Prostate gland (tissue), 2 donors: ENCODE measurements at regions not wholly inside any gene's neighbourhood (a gene's known extent, or its start where the extent isn't known, plus 50 kb on each side); places are given as distances from the start of the nearest gene placed in this dataset.
"Not testable (repeated sequence)": the region's sequence is repeated elsewhere in the genome, so short reads cannot be mapped to it uniquely, and the experiment has no call there.

Experiments
- DNase-seq: peaks from one replicate; pipeline ENCODE4 v3.0.0-alpha.2; 2019; ENCODE audit warnings: low spot score
- H3K27ac ChIP-seq, 2 donors: fragments of 200-600 bp; sonication (generic); 2 replicates each; pipeline ENCODE4 v1.5.1; 2017 to 2019
- H3K27me3 ChIP-seq: fragments of 200-600 bp; sonication (generic); replicated peaks from 2 replicates; pipeline ENCODE4 v1.5.1; 2019; ENCODE audit not compliant: insufficient read depth
- H3K36me3 ChIP-seq, 2 donors: fragments of 200-600 bp; sonication (generic); 1 replicate in 1 of 2; 2 replicates in 1 of 2; pipeline versions ENCODE4 v1.5.1 to v1.8.1; 2017 to 2019
- H3K4me1 ChIP-seq: fragments of 200-600 bp; sonication (generic); replicated peaks from 2 replicates; pipeline ENCODE4 v1.5.1; 2019
- H3K4me3 ChIP-seq, 2 donors: fragments of 200-600 bp; sonication (generic); 2 replicates each; pipeline ENCODE4 v1.5.1; 2017 to 2019
- H3K9me3 ChIP-seq: fragments of 200-600 bp; sonication (generic); 2 replicates; pipeline ENCODE4 v1.5.1; 2017
- POLR2A ChIP-seq: fragments of 450-650 bp; IDR thresholded peaks from one replicate; pipeline ENCODE4 v1.6.1; 2016; ENCODE audit warnings: antibody characterized with exemption, mild to moderate bottlenecking
- POLR2AphosphoS5 ChIP-seq: sonication (generic); formaldehyde crosslinking; IDR thresholded peaks from one replicate; pipeline ENCODE4 v1.6.1; 2017; ENCODE audit warnings: antibody characterized with exemption
- WGBS: methylation state at CpG from one replicate; pipeline ENCODE4 v1.1.5; 2018; 5-methylcytosine and 5-hydroxymethylcytosine counted together
- intact Hi-C: fragments of 100-400 bp; cut with DNase I; formaldehyde crosslinking; loops from one replicate; pipeline ENCODE4 v1.14.2; 2022
- TF ChIP-seq, protein P1 (sequence below), 4 experiments: fragments of 200-600 bp in 2 of 4; fragments of 450-650 bp in 2 of 4; sonication (generic) in 2 of 4; IDR thresholded peaks; 1 replicate in 3 of 4; 2 replicates in 1 of 4; pipeline ENCODE4 v1.5.1; 2016 to 2019; ENCODE audit warnings: antibody characterized with exemption in 4 of 4, mild to moderate bottlenecking in 2 of 4, moderate library complexity in 2 of 4

DNA sequence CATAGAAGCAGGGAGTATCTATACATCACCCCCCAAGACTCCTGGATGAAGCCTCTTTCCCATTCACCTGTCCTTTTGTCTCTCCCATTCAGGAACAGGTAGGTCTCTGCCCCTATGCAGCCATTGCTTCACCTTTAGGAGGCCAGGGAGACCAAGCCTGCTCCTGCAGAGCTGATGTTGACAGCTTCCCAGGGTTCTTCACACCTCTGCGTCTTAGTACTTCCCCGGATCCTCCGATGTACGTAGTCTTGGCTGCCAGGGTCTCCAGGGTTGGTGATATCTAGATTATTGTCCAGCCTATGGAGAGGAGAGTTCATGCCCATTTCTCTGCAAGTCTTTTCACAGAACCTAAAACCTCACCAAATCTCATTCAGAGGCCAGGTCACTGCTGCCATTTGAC, 365.7 kb upstream of the KLF6 start:
- intact Hi-C loops: no loop called here
- H3K27ac ChIP-seq: no peak overlapping the region

DNA sequence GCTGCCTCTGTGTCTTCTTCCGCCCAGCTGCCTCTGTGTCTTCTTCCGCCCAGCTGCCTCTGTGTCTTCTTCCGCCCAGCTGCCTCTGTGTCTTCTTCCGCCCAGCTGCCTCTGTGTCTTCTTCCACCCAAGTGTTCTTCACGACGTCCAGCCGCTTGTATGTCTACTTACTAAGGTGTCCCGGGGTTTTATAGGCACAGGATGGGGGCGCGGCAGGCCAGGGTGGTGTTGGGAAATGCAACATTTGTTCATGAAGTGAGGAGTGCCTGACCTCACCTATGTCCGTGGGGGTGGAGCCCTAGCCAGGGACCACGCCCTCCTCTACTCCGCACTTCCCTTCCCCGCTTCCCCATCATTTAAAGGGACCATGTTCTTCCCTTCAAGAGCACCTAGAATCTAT, 364.5 kb upstream of the KLF6 start:
- WGBS: 89% methylated on average over 14 of the region's 14 CpGs
- H3K27ac ChIP-seq, H3K4me1 ChIP-seq, H3K4me3 ChIP-seq, intact Hi-C loops, H3K9me3 ChIP-seq, H3K27me3 ChIP-seq, H3K36me3 ChIP-seq, DNase-seq: not testable (repeated sequence)

More for the DNA sequence above, 365.7 kb upstream of the KLF6 start:
- no peak for DNase-seq
- WGBS: 93% methylated on average over 4 of the region's 4 CpGs
- no peak overlapping the region for H3K4me3 ChIP-seq
- H3K9me3 ChIP-seq: no peaks in the 10 kb centered on the region
- no peaks in the 10 kb centered on the region for H3K4me1 ChIP-seq
- TF ChIP-seq POLR2A (no peak), POLR2AphosphoS5 (no peak)
- TF ChIP-seq, protein P1, sequence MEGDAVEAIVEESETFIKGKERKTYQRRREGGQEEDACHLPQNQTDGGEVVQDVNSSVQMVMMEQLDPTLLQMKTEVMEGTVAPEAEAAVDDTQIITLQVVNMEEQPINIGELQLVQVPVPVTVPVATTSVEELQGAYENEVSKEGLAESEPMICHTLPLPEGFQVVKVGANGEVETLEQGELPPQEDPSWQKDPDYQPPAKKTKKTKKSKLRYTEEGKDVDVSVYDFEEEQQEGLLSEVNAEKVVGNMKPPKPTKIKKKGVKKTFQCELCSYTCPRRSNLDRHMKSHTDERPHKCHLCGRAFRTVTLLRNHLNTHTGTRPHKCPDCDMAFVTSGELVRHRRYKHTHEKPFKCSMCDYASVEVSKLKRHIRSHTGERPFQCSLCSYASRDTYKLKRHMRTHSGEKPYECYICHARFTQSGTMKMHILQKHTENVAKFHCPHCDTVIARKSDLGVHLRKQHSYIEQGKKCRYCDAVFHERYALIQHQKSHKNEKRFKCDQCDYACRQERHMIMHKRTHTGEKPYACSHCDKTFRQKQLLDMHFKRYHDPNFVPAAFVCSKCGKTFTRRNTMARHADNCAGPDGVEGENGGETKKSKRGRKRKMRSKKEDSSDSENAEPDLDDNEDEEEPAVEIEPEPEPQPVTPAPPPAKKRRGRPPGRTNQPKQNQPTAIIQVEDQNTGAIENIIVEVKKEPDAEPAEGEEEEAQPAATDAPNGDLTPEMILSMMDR (IDR thresholded peaks at IDR 0.05): no peak
- H3K36me3 ChIP-seq: no peaks in the 10 kb centered on the region
- no peaks in the 10 kb centered on the region for H3K27me3 ChIP-seq

DNA sequence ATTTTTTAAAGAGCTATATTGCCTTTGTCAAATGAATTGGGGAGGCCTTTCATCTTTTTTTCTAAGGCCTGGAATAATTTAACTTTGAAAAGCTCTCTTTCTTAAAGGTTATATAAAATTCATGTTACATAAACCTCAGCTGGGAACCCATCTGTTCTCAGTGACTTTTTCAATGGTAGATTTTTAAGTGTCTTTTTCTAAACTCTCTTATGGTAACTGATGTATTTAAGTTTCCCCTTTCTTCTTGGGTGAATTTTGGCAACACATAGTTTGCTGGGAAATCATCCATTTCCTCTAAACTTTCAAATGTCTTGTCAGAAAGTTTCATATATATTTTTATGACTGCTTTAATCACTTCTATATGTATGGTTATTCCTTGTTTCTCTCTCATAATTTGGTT, 362.2 kb upstream of the KLF6 start:
- Histone ChIP-seq H3K27ac (no peak overlapping the region), H3K4me1 (no peaks in the 10 kb centered on the region), H3K27me3 (no peaks in the 10 kb centered on the region), H3K9me3 (no peaks in the 10 kb centered on the region), H3K4me3 (no peak overlapping the region), H3K36me3 (no peaks in the 10 kb centered on the region)
- DNase-seq: no peak
- TF ChIP-seq POLR2AphosphoS5: no peak
- TF ChIP-seq, protein P1 (IDR thresholded peaks at IDR 0.05): no peak
- intact Hi-C loops: no loop called here

DNA sequence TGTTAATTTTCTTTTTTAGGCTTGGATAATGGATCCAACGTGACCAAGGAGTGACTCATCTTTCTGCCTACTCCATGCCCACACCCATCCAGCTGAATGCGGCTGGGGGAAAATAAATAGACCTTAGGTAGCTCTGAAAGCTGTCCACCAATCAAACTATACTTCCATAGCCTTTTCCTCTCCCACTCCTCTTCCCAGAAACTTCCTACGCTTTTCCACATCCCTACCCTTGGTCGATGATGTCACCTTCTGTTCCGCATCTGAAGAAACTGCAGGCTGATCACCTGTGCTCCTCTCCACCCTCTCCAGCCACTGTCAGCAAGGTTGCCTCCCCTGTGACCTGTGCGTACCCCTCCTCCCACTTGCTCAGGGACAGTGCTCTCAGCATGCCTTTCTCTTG, 359.8 kb upstream of the KLF6 start:
- Histone ChIP-seq H3K27me3 (no peaks in the 10 kb centered on the region), H3K9me3 (no peaks in the 10 kb centered on the region), H3K4me1 (no peaks in the 10 kb centered on the region), H3K27ac (no peak overlapping the region), H3K36me3 (no peaks in the 10 kb centered on the region), H3K4me3 (no peak overlapping the region)
- no peak for DNase-seq
- intact Hi-C loops: no loop called here
- WGBS: 84% methylated on average over 6 of the region's 6 CpGs
- TF ChIP-seq POLR2A (no peak), POLR2AphosphoS5 (no peak)
- TF ChIP-seq, protein P1 (IDR thresholded peaks at IDR 0.05): no peak

DNA sequence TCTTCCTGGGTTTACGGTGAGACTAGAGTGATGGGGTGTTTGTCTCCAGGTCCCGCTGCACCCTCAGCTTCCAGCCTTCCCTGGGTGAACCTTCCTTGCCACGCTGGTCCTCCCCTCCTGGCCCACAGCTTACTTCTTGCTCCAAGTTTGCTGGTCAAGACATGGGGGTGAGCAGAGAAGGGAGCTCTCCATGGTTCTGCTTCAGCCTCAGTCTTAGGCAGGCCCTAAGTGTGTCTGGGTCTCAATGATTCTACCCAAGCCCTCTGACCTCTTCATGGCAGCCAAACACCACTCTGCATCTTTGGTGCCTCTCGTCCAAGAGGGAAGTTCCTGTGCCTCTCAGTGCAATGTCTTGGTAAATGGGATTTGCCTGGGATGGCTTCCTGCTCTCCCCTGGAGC, 356.5 kb upstream of the KLF6 start:
- TF ChIP-seq, protein P1 (IDR thresholded peaks at IDR 0.05): no peak
- Histone ChIP-seq H3K27ac (no peak overlapping the region), H3K4me1 (no peaks in the 10 kb centered on the region), H3K27me3 (no peaks in the 10 kb centered on the region), H3K4me3 (no peak overlapping the region), H3K36me3 (no peaks in the 10 kb centered on the region), H3K9me3 (no peaks in the 10 kb centered on the region)
- intact Hi-C loops: no loop called here
- 93% methylated on average over 4 of the region's 4 CpGs for WGBS
- no peak for DNase-seq
